Right lobe of liver (tissue), 6 donors: ENCODE measurements at regions not wholly inside any gene's neighbourhood (a gene's known extent, or its start where the extent isn't known, plus 50 kb on each side); places are given as distances from the start of the nearest gene placed in this dataset.

Experiments
- ATAC-seq, 4 donors: fragments of 200-7000 bp; cut with Tn5 transposase; one replicate each; pipeline ENCODE4 v1.9.1; 2020; ENCODE audit warnings: mild to moderate bottlenecking in 4 of 4, moderate library complexity in 4 of 4
- DNase-seq, 3 donors: peaks; one replicate each; pipeline ENCODE4 v3.0.0-alpha.2; 2020
- H3K27ac ChIP-seq, 3 donors: fragments of 200-600 bp; one replicate each; pipeline ENCODE4 v1.8.0; 2022
- H3K27me3 ChIP-seq, 2 donors: fragments of 200-600 bp; one replicate each; pipeline ENCODE4 v1.8.0; 2022
- H3K36me3 ChIP-seq, 4 donors: fragments of 200-600 bp; sonication (generic) in 1 of 4; one replicate each; pipeline versions ENCODE4 v1.5.1 to v1.8.0; 2017 to 2022; ENCODE audit warnings: control low read depth in 1 of 4
- H3K4me1 ChIP-seq, 4 donors: fragments of 200-600 bp; sonication (generic) in 1 of 4; one replicate each; pipeline versions ENCODE4 v1.5.1 to v1.8.0; 2017 to 2022; ENCODE audit warnings: control low read depth in 1 of 4
- H3K4me3 ChIP-seq, 3 donors: fragments of 200-600 bp; one replicate each; pipeline ENCODE4 v1.8.0; 2022
- H3K9me3 ChIP-seq, 4 donors: fragments of 200-600 bp; sonication (generic) in 1 of 4; one replicate each; pipeline versions ENCODE4 v1.5.1 to v1.8.0; 2017 to 2022; ENCODE audit warnings: control low read depth in 1 of 4
- POLR2A ChIP-seq: fragments of 450-650 bp; IDR thresholded peaks from one replicate; pipeline ENCODE4 v1.6.1; 2017; ENCODE audit warnings: antibody characterized with exemption, mild to moderate bottlenecking
- WGBS: methylation state at CpG from one replicate; pipeline ENCODE4 v1.1.6; 2018; ENCODE audit warnings: low coverage, low lambda C conversion rate; ENCODE audit not compliant: insufficient coverage; ENCODE audit errors: missing lambda C conversion rate; 5-methylcytosine and 5-hydroxymethylcytosine counted together
- intact Hi-C, 2 donors: fragments of 100-400 bp; cut with DNase I; formaldehyde crosslinking; loops; one replicate each; pipeline versions ENCODE4 v1.11.2 to v1.14.1; 2022
- TF ChIP-seq, protein P1 (sequence below), 4 donors: fragments of 200-600 bp in 3 of 4; fragments of 450-650 bp in 1 of 4; IDR thresholded peaks; one replicate each; pipeline versions ENCODE4 v1.5.1 to v1.8.0; 2016 to 2022; ENCODE audit warnings: antibody characterized with exemption in 4 of 4, mild to moderate bottlenecking in 2 of 4
- donor health status: DM: no; HTN: yes; CAD: no.
- donor health status: DM: no; HTN: no; CAD: no.
- donor health status: DM: no; HTN: no; CAD: no.
- donor health status: DM: no; HTN: yes; CAD: no.
- donor health status: DM: no; HTN: yes; CAD: no.

DNA sequence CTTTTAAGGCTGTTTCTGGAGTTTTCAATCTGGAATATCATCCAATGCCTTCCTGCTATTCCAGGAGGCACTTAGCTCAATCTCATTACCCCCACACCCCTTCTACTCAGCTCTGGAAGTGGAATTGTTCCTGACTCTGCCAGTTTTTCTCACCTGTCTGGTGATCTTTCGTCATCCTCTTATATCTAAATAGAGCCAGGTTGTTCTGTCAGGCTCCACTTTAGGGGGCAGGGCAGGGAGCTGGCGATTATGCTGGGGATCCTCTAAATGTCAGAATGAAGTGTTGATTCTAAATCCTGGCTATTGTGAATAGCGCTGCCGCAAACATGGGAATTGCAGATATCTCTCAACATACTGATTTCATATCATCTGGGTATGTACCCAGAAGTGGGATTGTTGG, 63.6 kb upstream of the ETV3 start:
- intact Hi-C loops = no loop called here
- TF ChIP-seq, protein P1, sequence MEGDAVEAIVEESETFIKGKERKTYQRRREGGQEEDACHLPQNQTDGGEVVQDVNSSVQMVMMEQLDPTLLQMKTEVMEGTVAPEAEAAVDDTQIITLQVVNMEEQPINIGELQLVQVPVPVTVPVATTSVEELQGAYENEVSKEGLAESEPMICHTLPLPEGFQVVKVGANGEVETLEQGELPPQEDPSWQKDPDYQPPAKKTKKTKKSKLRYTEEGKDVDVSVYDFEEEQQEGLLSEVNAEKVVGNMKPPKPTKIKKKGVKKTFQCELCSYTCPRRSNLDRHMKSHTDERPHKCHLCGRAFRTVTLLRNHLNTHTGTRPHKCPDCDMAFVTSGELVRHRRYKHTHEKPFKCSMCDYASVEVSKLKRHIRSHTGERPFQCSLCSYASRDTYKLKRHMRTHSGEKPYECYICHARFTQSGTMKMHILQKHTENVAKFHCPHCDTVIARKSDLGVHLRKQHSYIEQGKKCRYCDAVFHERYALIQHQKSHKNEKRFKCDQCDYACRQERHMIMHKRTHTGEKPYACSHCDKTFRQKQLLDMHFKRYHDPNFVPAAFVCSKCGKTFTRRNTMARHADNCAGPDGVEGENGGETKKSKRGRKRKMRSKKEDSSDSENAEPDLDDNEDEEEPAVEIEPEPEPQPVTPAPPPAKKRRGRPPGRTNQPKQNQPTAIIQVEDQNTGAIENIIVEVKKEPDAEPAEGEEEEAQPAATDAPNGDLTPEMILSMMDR (IDR thresholded peaks at IDR 0.05) = no peak
- TF ChIP-seq POLR2A = no peak
- Histone ChIP-seq H3K36me3 (no peaks in the 10 kb centered on the region), H3K27ac (no peak overlapping the region), H3K9me3 (no peaks in the 10 kb centered on the region), H3K4me1 (no peaks in the 10 kb centered on the region), H3K27me3 (no peaks in the 10 kb centered on the region), H3K4me3 (no peak overlapping the region)
- 70% methylated on average over 4 of the region's 4 CpGs for WGBS
- ATAC-seq (no peak), DNase-seq (no peak)

DNA sequence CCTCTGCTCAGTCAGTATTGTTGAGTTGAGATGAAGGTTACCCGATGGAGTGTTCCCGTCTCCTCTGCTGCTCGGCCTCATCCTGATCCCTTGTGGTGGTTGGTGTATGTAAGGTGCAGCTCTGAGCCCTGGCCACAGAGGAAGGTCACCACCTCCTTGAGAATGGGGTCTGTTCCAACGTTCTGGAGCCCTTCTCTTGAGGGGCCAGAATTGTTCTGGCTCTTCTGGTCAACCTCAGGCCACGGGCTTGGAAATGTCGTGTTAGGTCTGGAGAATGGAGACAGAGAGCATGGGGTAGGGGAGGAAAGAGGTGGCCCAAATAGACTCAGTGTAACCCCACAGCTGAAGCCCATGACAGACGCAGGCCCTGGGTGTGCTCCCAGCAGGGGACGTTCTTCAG, 62.3 kb upstream of the ETV3 start:
- H3K4me3 ChIP-seq = no peak overlapping the region
- 62% methylated on average over 7 of the region's 8 CpGs for WGBS
- no peaks in the 10 kb centered on the region for H3K9me3 ChIP-seq
- H3K4me1 ChIP-seq = no peaks in the 10 kb centered on the region
- DNase-seq = no peak
- H3K27ac ChIP-seq = no peak overlapping the region
- no peaks in the 10 kb centered on the region for H3K36me3 ChIP-seq
- H3K27me3 ChIP-seq = no peaks in the 10 kb centered on the region
- intact Hi-C loops = no loop called here
- no peak for ATAC-seq
- no peak for TF ChIP-seq POLR2A
- TF ChIP-seq, protein P1 (IDR thresholded peaks at IDR 0.05) = no peak

DNA sequence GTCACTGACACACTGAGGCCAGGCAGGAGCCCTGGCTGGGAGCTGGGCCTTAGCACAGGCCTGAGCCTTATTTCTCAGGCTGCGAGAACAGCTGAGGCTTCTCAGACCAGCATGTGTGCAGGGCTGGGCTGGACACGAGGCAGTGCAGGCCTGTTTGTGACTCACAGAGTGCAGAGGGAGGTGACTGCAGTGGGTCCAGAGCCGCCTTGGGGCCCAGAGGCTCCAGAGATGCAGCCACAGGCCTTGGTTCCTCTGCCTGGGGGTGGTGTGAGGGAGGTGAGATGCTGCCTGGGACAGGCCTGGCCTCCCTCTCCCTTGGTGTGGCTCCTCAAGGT, 61.2 kb upstream of the ETV3 start:
- H3K27ac ChIP-seq = no peak overlapping the region

DNA sequence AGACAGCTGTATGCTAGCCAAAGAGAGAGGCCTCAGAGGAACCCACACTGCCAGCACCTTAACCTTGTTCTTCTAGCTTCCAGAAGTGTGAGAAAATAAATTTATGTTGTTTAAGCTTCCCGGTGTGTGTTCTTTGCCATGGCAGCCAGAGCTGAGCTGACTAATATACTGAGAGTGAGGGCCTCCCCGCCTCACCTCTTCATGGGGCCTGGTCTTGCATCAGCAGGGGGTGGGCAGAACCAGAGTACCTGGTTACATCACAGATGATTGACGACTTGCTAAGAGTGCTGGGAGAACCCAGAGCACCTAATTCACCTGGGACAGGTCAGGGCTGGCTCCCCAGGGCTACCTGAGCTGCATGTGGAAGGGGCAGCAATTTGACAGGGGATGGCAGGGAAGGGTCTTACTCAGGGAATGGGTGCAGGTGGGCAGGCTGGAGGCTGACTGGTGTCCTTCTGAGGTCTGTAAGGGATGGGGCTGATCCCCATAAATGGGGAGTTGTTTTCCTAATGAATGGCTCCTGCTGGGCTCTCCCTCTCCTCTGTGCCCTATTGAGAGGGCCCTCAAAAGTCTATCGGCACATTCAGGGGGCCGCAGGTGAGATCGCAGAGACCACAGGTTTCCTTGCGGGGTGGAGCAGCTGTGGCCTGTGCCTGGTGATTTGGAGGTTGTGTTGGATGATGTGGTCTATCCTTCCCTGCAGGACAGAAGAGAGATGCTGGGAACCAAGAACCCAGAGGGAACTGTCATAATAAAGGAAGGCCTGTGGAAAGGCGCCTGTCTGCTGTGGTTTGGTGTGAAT, 60.6 kb upstream of the ETV3 start:
- H3K9me3 ChIP-seq = no peaks in the 10 kb centered on the region
- H3K4me3 ChIP-seq = no peak overlapping the region
- ATAC-seq (no peak), DNase-seq (no peak)
- H3K27me3 ChIP-seq = peaks cover 0 to 8% of the 10 kb centered on the region in 2 donors
- no peaks in the 10 kb centered on the region for H3K36me3 ChIP-seq
- intact Hi-C loops = loop anchor here (10.0 kb wide), 3 partner anchors 106 to 296 kb away; no protein-coding TSS in a partner anchor
- no peak for TF ChIP-seq POLR2A
- TF ChIP-seq, protein P1 (IDR thresholded peaks at IDR 0.05) = no peak
- WGBS = 72% methylated on average over 4 of the region's 8 CpGs
- no peak overlapping the region for H3K27ac ChIP-seq
- no peaks in the 10 kb centered on the region for H3K4me1 ChIP-seq

More for the DNA sequence above, 61.2 kb upstream of the ETV3 start:
- peaks cover 0 to 8% of the 10 kb centered on the region in 2 donors for H3K27me3 ChIP-seq
- DNase-seq (no peak), ATAC-seq (no peak)
- intact Hi-C loops = loop anchor here (10.0 kb wide), 3 partner anchors 105 to 295 kb away; no protein-coding TSS in a partner anchor
- no peaks in the 10 kb centered on the region for H3K36me3 ChIP-seq
- no peak for TF ChIP-seq POLR2A
- TF ChIP-seq, protein P1 (IDR thresholded peaks at IDR 0.05) = no peak
- no peak overlapping the region for H3K4me3 ChIP-seq
- H3K4me1 ChIP-seq = no peaks in the 10 kb centered on the region
- H3K9me3 ChIP-seq = no peaks in the 10 kb centered on the region
- no CpG with 5 or more reads among the region's 3 CpGs for WGBS
